Neural progenitor cell (in vitro differentiated cells): ENCODE measurements at regions not wholly inside any gene's neighbourhood (a gene's known extent, or its start where the extent isn't known, plus 50 kb on each side); places are given as distances from the start of the nearest gene placed in this dataset.

Experiments
- DNase-seq: peaks from one replicate; pipeline ENCODE4 v3.0.0-alpha.2; 2016; ENCODE audit warnings: low spot score
- H2AFZ ChIP-seq: fragments of 200-600 bp; sonication (generic); replicated peaks from 2 replicates; pipeline ENCODE4 v1.6.1; 2016; ENCODE audit warnings: antibody characterized with exemption
- H3F3A ChIP-seq: fragments of 200-600 bp; sonication (generic); 2 replicates; pipeline ENCODE4 v1.6.1; 2016; ENCODE audit warnings: antibody characterized with exemption, low read depth
- H3K27ac ChIP-seq: fragments of 200-600 bp; sonication (generic); 2 replicates; pipeline ENCODE4 v1.5.1; 2016; ENCODE audit warnings: mild to moderate bottlenecking
- H3K27me3 ChIP-seq: fragments of 200-600 bp; sonication (generic); 2 replicates; pipeline ENCODE4 v1.6.1; 2016; ENCODE audit warnings: mild to moderate bottlenecking, moderate library complexity
- H3K36me3 ChIP-seq: fragments of 200-600 bp; sonication (generic); 2 replicates; pipeline ENCODE4 v1.5.1; 2016
- H3K4me1 ChIP-seq: fragments of 200-600 bp; sonication (generic); 2 replicates; pipeline ENCODE4 v1.6.1; 2016; ENCODE audit warnings: mixed run types
- H3K4me2 ChIP-seq: fragments of 200-600 bp; sonication (generic); 2 replicates; pipeline ENCODE4 v1.6.1; 2016
- H3K4me3 ChIP-seq: fragments of 200-600 bp; sonication (generic); 2 replicates; pipeline ENCODE4 v1.5.1; 2016
- H3K79me2 ChIP-seq: fragments of 200-600 bp; sonication (generic); 2 replicates; pipeline ENCODE4 v1.6.1; 2016; ENCODE audit warnings: low read depth
- H3K9ac ChIP-seq: fragments of 200-600 bp; sonication (generic); 2 replicates; pipeline ENCODE4 v1.6.1; 2016
- H3K9me3 ChIP-seq: fragments of 200-600 bp; sonication (generic); 2 replicates; pipeline ENCODE4 v1.5.1; 2016; ENCODE audit warnings: low read depth
- H4K20me1 ChIP-seq: fragments of 200-600 bp; sonication (generic); 2 replicates; pipeline ENCODE4 v1.6.1; 2016; ENCODE audit warnings: low read depth
- H3K27ac Mint-ChIP-seq: 3 replicates; pipeline ENCODE4 v1.8.0; 2021; ENCODE audit warnings: mixed read lengths
- H3K27me3 Mint-ChIP-seq: 2 replicates; pipeline ENCODE4 v1.8.0; 2022; ENCODE audit warnings: low read depth, mild to moderate bottlenecking, inconsistent platforms, moderate library complexity, mixed read lengths; ENCODE audit not compliant: insufficient read depth
- H3K36me3 Mint-ChIP-seq: 3 replicates; pipeline ENCODE4 v1.8.0; 2021; ENCODE audit warnings: mixed read lengths
- H3K4me1 Mint-ChIP-seq: 3 replicates; pipeline ENCODE4 v1.8.0; 2021; ENCODE audit warnings: mixed read lengths
- H3K4me3 Mint-ChIP-seq: 3 replicates; pipeline ENCODE4 v1.8.0; 2021; ENCODE audit warnings: mild to moderate bottlenecking, moderate library complexity, mixed read lengths
- H3K9me3 Mint-ChIP-seq: 3 replicates; pipeline ENCODE4 v1.8.0; 2020; ENCODE audit warnings: mixed read lengths
- CTCF ChIP-seq: fragments of 200-600 bp; sonication (generic); IDR thresholded peaks from 2 replicates; pipeline ENCODE4 v1.5.1; 2017; ENCODE audit warnings: antibody characterized with exemption, mild to moderate bottlenecking
- EZH2 ChIP-seq: fragments of 200-600 bp; sonication (generic); IDR thresholded peaks from 2 replicates; pipeline ENCODE4 v1.6.1; 2017; ENCODE audit warnings: antibody characterized with exemption, mild to moderate bottlenecking, moderate library complexity
- EZH2phosphoT487 ChIP-seq: fragments of 200-600 bp; sonication (generic); IDR thresholded peaks from 2 replicates; pipeline ENCODE4 v1.6.1; 2017; ENCODE audit warnings: antibody characterized with exemption

GRCh38 chr4:180721356-180721755 lies 1521.8 kb upstream of the TENM3 start:
- Histone ChIP-seq H3K4me2 (no peak overlapping the region), H3F3A (no peaks in the 10 kb centered on the region), H3K9ac (no peak overlapping the region), H3K9me3 (no peaks in the 10 kb centered on the region), H3K4me1 (peaks cover 8% of the 10 kb centered on the region), H3K36me3 (no peaks in the 10 kb centered on the region), H3K4me3 (no peak overlapping the region), H4K20me1 (no peaks in the 10 kb centered on the region), H2AFZ (no peak overlapping the region), H3K27me3 (no peaks in the 10 kb centered on the region), H3K79me2 (no peaks in the 10 kb centered on the region), H3K27ac (no peak overlapping the region)
- H3K4me1 Mint-ChIP-seq = no peaks in the 10 kb centered on the region
- no peak overlapping the region for H3K4me3 Mint-ChIP-seq
- TF ChIP-seq EZH2phosphoT487 (no peak), EZH2 (no peak), CTCF (no peak)
- no peaks in the 10 kb centered on the region for H3K36me3 Mint-ChIP-seq
- no peak for DNase-seq
- H3K27ac Mint-ChIP-seq = no peak overlapping the region
- H3K27me3 Mint-ChIP-seq = no peaks in the 10 kb centered on the region
- H3K9me3 Mint-ChIP-seq = no peaks in the 10 kb centered on the region

- H3K9ac ChIP-seq = no peak overlapping the region
- no peak overlapping the region for H3K4me2 ChIP-seq
- TF ChIP-seq EZH2 (no peak), CTCF (no peak), EZH2phosphoT487 (no peak)
- H3K4me3 Mint-ChIP-seq = no peak overlapping the region
- no peaks in the 10 kb centered on the region for H3K4me1 Mint-ChIP-seq
- H3K27me3 Mint-ChIP-seq = no peaks in the 10 kb centered on the region
- no peak overlapping the region for H3K4me3 ChIP-seq
- no peak for DNase-seq
- H2AFZ ChIP-seq = no peak overlapping the region
- H3K9me3 ChIP-seq = no peaks in the 10 kb centered on the region
- no peak overlapping the region for H3K27ac Mint-ChIP-seq
- H3K36me3 ChIP-seq = no peaks in the 10 kb centered on the region
- no peaks in the 10 kb centered on the region for H3K36me3 Mint-ChIP-seq
- H3K27ac ChIP-seq = no peak overlapping the region
- no peaks in the 10 kb centered on the region for H3F3A ChIP-seq
- H3K9me3 Mint-ChIP-seq = peaks cover 5% of the 10 kb centered on the region
- H3K4me1 ChIP-seq = peaks cover 8% of the 10 kb centered on the region
- no peaks in the 10 kb centered on the region for H4K20me1 ChIP-seq
- H3K79me2 ChIP-seq = no peaks in the 10 kb centered on the region
- H3K27me3 ChIP-seq = no peaks in the 10 kb centered on the region
These were observed 1516.6 kb upstream of the TENM3 start for GRCh38 chr4:180726611-180727010.

- DNase-seq = no peak
- no peak overlapping the region for H3K27ac Mint-ChIP-seq
- H3K9me3 Mint-ChIP-seq = peaks cover 5% of the 10 kb centered on the region
- H3K4me1 ChIP-seq = peaks cover 8% of the 10 kb centered on the region
- no peak for TF ChIP-seq CTCF
- no peak for TF ChIP-seq EZH2phosphoT487
- TF ChIP-seq EZH2 = no peak
- H3K27ac ChIP-seq = no peak overlapping the region
- H3F3A ChIP-seq = no peaks in the 10 kb centered on the region
- H3K9ac ChIP-seq = no peak overlapping the region
- no peaks in the 10 kb centered on the region for H3K9me3 ChIP-seq
- no peaks in the 10 kb centered on the region for H4K20me1 ChIP-seq
- no peak overlapping the region for H3K4me3 Mint-ChIP-seq
- no peaks in the 10 kb centered on the region for H3K36me3 Mint-ChIP-seq
- H3K27me3 ChIP-seq = no peaks in the 10 kb centered on the region
- H3K79me2 ChIP-seq = no peaks in the 10 kb centered on the region
- H3K4me2 ChIP-seq = no peak overlapping the region
- no peak overlapping the region for H2AFZ ChIP-seq
- H3K4me1 Mint-ChIP-seq = no peaks in the 10 kb centered on the region
- H3K4me3 ChIP-seq = no peak overlapping the region
- H3K36me3 ChIP-seq = no peaks in the 10 kb centered on the region
- H3K27me3 Mint-ChIP-seq = no peaks in the 10 kb centered on the region
These were observed 1515.7 kb upstream of the TENM3 start for GRCh38 chr4:180727478-180727877.
